ENCODE measurements at regions not wholly inside any gene's neighbourhood (a gene's known extent, or its start where the extent isn't known, plus 50 kb on each side); places are given as distances from the start of the nearest gene placed in this dataset.

- no peak for TF ChIP-seq CTCF (IDR thresholded peaks at IDR 0.05; ENCODE audit: extremely low read depth, missing control alignments)
- no peak for DNase-seq (ENCODE audit: low spot score)
Measured at GRCh38 chr6:105573138-105573537, 170.3 kb upstream of the PREP start.

GRCh38 chr6:105570416-105570815 is 167.5 kb upstream of the PREP start:
- no peak for TF ChIP-seq CTCF (IDR thresholded peaks at IDR 0.05; ENCODE audit: extremely low read depth, missing control alignments)

GRCh38 chr6:105569706-105570105 is 166.8 kb upstream of the PREP start:
- TF ChIP-seq CTCF (IDR thresholded peaks at IDR 0.05; ENCODE audit: extremely low read depth, missing control alignments): no peak
- no peak for DNase-seq (ENCODE audit: low spot score)

More at GRCh38 chr6:105570416-105570815, 167.5 kb upstream of the PREP start:
- DNase-seq (ENCODE audit: low spot score): no peak

- no peak for TF ChIP-seq CTCF (IDR thresholded peaks at IDR 0.05; ENCODE audit: extremely low read depth, missing control alignments)
- no peak for DNase-seq (ENCODE audit: low spot score)
Measured at GRCh38 chr6:105568751-105569150, 165.9 kb upstream of the PREP start.

GRCh38 chr6:105568142-105568541 is 165.3 kb upstream of the PREP start:
- TF ChIP-seq CTCF (IDR thresholded peaks at IDR 0.05; ENCODE audit: extremely low read depth, missing control alignments): no peak
- DNase-seq (ENCODE audit: low spot score): no peak

- TF ChIP-seq CTCF (IDR thresholded peaks at IDR 0.05; ENCODE audit: extremely low read depth, missing control alignments): no peak
- no peak for DNase-seq (ENCODE audit: low spot score)
Measured at GRCh38 chr6:105567140-105567539, 164.3 kb upstream of the PREP start.

GRCh38 chr6:105566503-105566902 is 163.6 kb upstream of the PREP start:
- no peak for DNase-seq (ENCODE audit: low spot score)
- TF ChIP-seq CTCF (IDR thresholded peaks at IDR 0.05; ENCODE audit: extremely low read depth, missing control alignments): no peak
